GM12873 (cell line): ENCODE measurements at regions not wholly inside any gene's neighbourhood (a gene's known extent, or its start where the extent isn't known, plus 50 kb on each side); places are given as distances from the start of the nearest gene placed in this dataset.

Experiments used
- CTCF ChIP-seq: IDR thresholded peaks from 2 replicates; pipeline ENCODE4 v1.5.1; 2012; ENCODE audit warnings: low read depth, mild to moderate bottlenecking, moderate library complexity, low read length, control low read depth; ENCODE audit not compliant: insufficient read depth; ENCODE audit errors: missing control alignments

GRCh38 chr10:90577569-90577968 lies 280.3 kb downstream of the HTR7 start:
- no peak for TF ChIP-seq CTCF

GRCh38 chr10:90579602-90580242 lies 278.1 kb downstream of the HTR7 start:
- no peak for TF ChIP-seq CTCF

GRCh38 chr10:90583416-90583815 lies 274.4 kb downstream of the HTR7 start:
- no peak for TF ChIP-seq CTCF

- no peak for TF ChIP-seq CTCF
These were observed 270.8 kb downstream of the HTR7 start for GRCh38 chr10:90587081-90587491.

GRCh38 chr10:90587561-90587960 lies 270.3 kb downstream of the HTR7 start:
- TF ChIP-seq CTCF = no peak

GRCh38 chr10:90588222-90588621 lies 269.6 kb downstream of the HTR7 start:
- TF ChIP-seq CTCF = no peak

- TF ChIP-seq CTCF = no peak
These were observed 268.0 kb downstream of the HTR7 start for GRCh38 chr10:90589825-90590224.
